B cell (primary cell): ENCODE measurements at regions not wholly inside any gene's neighbourhood (a gene's known extent, or its start where the extent isn't known, plus 50 kb on each side); places are given as distances from the start of the nearest gene placed in this dataset.

Experiments
- ATAC-seq: fragments of 200-7000 bp; cut with Tn5 transposase; one replicate; pipeline ENCODE4 v1.10.0; 2021; ENCODE audit warnings: low read depth, mild to moderate bottlenecking, moderate number of reproducible peaks, moderate library complexity
- CTCF ChIA-PET: fragments of 350-600 bp; sonication (Branson Sonifier 250); formaldehyde crosslinking; loops from one replicate; lab custom pipeline; 2021; ENCODE audit warnings: antibody characterized with exemption, inconsistent platforms; lab: Charles Lee
- POLR2A ChIA-PET: fragments of 350-600 bp; sonication (Branson Sonifier 250); formaldehyde crosslinking; loops from one replicate; lab custom pipeline; 2021; ENCODE audit warnings: antibody characterized with exemption; lab: Charles Lee
- DNase-seq: peaks from one replicate; pipeline ENCODE4 v3.0.0; 2013
- H2AFZ ChIP-seq: 2 replicates; pipeline ENCODE4 v1.6.1; 2012; ENCODE audit warnings: mild to moderate bottlenecking, low read depth, low read length; ENCODE audit not compliant: insufficient read depth, poor library complexity, severe bottlenecking
- H3K27ac ChIP-seq, 2 donors: 1 replicate in 1 of 2; 2 replicates in 1 of 2; pipeline ENCODE4 v1.5.1; 2012 to 2013; ENCODE audit warnings: low read length in 2 of 2, mild to moderate bottlenecking in 2 of 2, moderate library complexity in 1 of 2
- H3K27me3 ChIP-seq, 4 experiments: fragments of 200-600 bp in 1 of 4; sonication (generic) in 1 of 4; replicated peaks in 1 of 4; 1 replicate in 2 of 4; 2 replicates in 2 of 4; pipeline versions ENCODE4 v1.6.1 to v1.7.0; 2013 to 2016; ENCODE audit warnings: low read length in 3 of 4, mild to moderate bottlenecking in 2 of 4, mixed read lengths in 1 of 4, moderate library complexity in 1 of 4; ENCODE audit not compliant: insufficient read depth in 4 of 4, control insufficient read depth in 3 of 4; ENCODE audit errors: control extremely low read depth in 1 of 4
- H3K36me3 ChIP-seq, 2 experiments: replicated peaks in 1 of 2; 1 replicate in 1 of 2; 2 replicates in 1 of 2; pipeline versions ENCODE4 v1.6.1 to v1.7.1; 2013; ENCODE audit warnings: low read length in 1 of 2; ENCODE audit not compliant: insufficient read depth in 2 of 2, control insufficient read depth in 1 of 2; ENCODE audit errors: control extremely low read depth in 1 of 2, extremely low read depth in 1 of 2
- H3K4me1 ChIP-seq, 2 donors: fragments of 200-600 bp in 1 of 2; sonication (generic) in 1 of 2; 1 replicate in 1 of 2; 2 replicates in 1 of 2; pipeline versions ENCODE4 v1.5.1 to v1.6.1; 2013 to 2017; ENCODE audit warnings: low read length in 2 of 2; ENCODE audit not compliant: control insufficient read depth in 2 of 2, insufficient read depth in 2 of 2
- H3K4me2 ChIP-seq: replicated peaks from 2 replicates; pipeline ENCODE3; 2012; ENCODE audit warnings: mild to moderate bottlenecking, low read depth, low read length; ENCODE audit not compliant: poor library complexity, severe bottlenecking
- H3K4me3 ChIP-seq, 5 experiments: fragments of 200-600 bp in 1 of 5; sonication (generic) in 1 of 5; 1 replicate in 3 of 5; 2 replicates in 2 of 5; pipeline versions ENCODE4 v1.5.1 to v1.7.0; 2011 to 2016; ENCODE audit warnings: low read length in 4 of 5, mild to moderate bottlenecking in 4 of 5, low read depth in 2 of 5, control low read depth in 1 of 5, moderate library complexity in 1 of 5; ENCODE audit not compliant: insufficient read depth in 1 of 5; ENCODE audit errors: control extremely low read depth in 1 of 5, extremely low read depth in 1 of 5
- H3K79me2 ChIP-seq: fragments of 200-600 bp; sonication (generic); one replicate; pipeline ENCODE4 v1.6.0; 2016; ENCODE audit warnings: low read length; ENCODE audit not compliant: control insufficient read depth, insufficient read depth
- H3K9ac ChIP-seq: fragments of 200-600 bp; sonication (generic); 2 replicates; pipeline ENCODE4 v1.6.1; 2017; ENCODE audit warnings: mild to moderate bottlenecking, low read length, moderate library complexity
- H3K9me3 ChIP-seq, 3 donors: one replicate each; pipeline versions ENCODE4 v1.6.1 to v1.7.1; 2013; ENCODE audit warnings: low read length in 2 of 3; ENCODE audit not compliant: control insufficient read depth in 2 of 3, insufficient read depth in 1 of 3; ENCODE audit errors: control extremely low read depth in 1 of 3
- H4K20me1 ChIP-seq: 2 replicates; pipeline ENCODE4 v1.6.0; 2012; ENCODE audit warnings: mild to moderate bottlenecking, low read length; ENCODE audit not compliant: insufficient read depth, control insufficient read depth, poor library complexity, severe bottlenecking
- H3K27ac Mint-ChIP-seq: one replicate; pipeline ENCODE4 v1.8.0; 2021; ENCODE audit warnings: mixed read lengths
- H3K27me3 Mint-ChIP-seq: one replicate; pipeline ENCODE4 v1.8.0; 2021; ENCODE audit warnings: mixed read lengths
- H3K4me1 Mint-ChIP-seq: one replicate; pipeline ENCODE4 v1.8.0; 2021; ENCODE audit warnings: mixed read lengths
- H3K4me3 Mint-ChIP-seq: one replicate; pipeline ENCODE4 v1.8.0; 2021; ENCODE audit warnings: mixed read lengths
- H3K9me3 Mint-ChIP-seq: one replicate; pipeline ENCODE4 v1.8.0; 2022; ENCODE audit warnings: mixed read lengths; ENCODE audit not compliant: insufficient read depth
- EZH2 ChIP-seq: IDR thresholded peaks from 2 replicates; pipeline ENCODE4 v1.6.1; 2012; ENCODE audit warnings: borderline replicate concordance, low read depth, mild to moderate bottlenecking, moderate library complexity, low read length; ENCODE audit not compliant: insufficient read depth, poor library complexity, severe bottlenecking
- WGBS: methylation state at CpG from one replicate; pipeline ENCODE4 v1.1.5; 2013; ENCODE audit warnings: missing lambda C conversion rate; ENCODE audit not compliant: insufficient coverage; 5-methylcytosine and 5-hydroxymethylcytosine counted together
- intact Hi-C: fragments of 100-400 bp; cut with micrococcal nuclease; formaldehyde crosslinking; loops from one replicate; pipeline ENCODE4 v1.10.0; 2022
- TF ChIP-seq, protein P1 (sequence below): fragments of 200-600 bp; IDR thresholded peaks from one replicate; pipeline ENCODE4 v1.8.0; 2022; ENCODE audit warnings: antibody characterized with exemption, mild to moderate bottlenecking

DNA sequence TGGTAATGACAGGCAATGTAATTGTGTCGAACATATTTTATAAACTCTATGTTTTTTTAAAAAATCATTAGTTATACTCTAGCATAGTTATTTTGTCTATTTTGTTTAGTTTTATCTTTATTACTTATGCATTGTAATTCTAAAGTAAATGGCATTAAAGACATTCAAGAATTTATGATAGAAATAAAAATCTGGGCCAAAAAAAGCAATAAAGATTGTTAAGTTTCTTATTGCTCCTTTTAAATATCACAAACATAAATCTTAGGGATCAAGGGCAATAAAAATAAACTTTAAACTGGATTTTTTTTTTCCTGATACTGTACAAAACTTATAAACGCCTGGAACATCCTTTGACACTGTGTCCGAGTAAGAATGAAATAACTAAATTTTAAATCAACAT, 931.5 kb upstream of the EYS start:
- H3K4me3 ChIP-seq, result no peak overlapping the region
- Mint-ChIP-seq H3K27me3 (no peaks in the 10 kb centered on the region), H3K27ac (no peak overlapping the region), H3K4me3 (no peak overlapping the region), H3K9me3 (peaks cover 2% of the 10 kb centered on the region), H3K4me1 (no peaks in the 10 kb centered on the region)
- H4K20me1 ChIP-seq, result no peaks in the 10 kb centered on the region
- intact Hi-C loops, result no loop called here
- no peak for ATAC-seq
- H3K36me3 ChIP-seq, result no peaks in the 10 kb centered on the region
- H3K9me3 ChIP-seq, result peaks cover 0 to 2% (median 0%) of the 10 kb centered on the region in 3 donors
- H2AFZ ChIP-seq, result no peak overlapping the region
- H3K4me2 ChIP-seq, result no peak overlapping the region
- no peaks in the 10 kb centered on the region for H3K4me1 ChIP-seq
- no peak for DNase-seq
- no CpG with 5 or more reads among the region's 3 CpGs for WGBS
- no peak overlapping the region for H3K9ac ChIP-seq
- no peak for TF ChIP-seq EZH2
- TF ChIP-seq, protein P1, sequence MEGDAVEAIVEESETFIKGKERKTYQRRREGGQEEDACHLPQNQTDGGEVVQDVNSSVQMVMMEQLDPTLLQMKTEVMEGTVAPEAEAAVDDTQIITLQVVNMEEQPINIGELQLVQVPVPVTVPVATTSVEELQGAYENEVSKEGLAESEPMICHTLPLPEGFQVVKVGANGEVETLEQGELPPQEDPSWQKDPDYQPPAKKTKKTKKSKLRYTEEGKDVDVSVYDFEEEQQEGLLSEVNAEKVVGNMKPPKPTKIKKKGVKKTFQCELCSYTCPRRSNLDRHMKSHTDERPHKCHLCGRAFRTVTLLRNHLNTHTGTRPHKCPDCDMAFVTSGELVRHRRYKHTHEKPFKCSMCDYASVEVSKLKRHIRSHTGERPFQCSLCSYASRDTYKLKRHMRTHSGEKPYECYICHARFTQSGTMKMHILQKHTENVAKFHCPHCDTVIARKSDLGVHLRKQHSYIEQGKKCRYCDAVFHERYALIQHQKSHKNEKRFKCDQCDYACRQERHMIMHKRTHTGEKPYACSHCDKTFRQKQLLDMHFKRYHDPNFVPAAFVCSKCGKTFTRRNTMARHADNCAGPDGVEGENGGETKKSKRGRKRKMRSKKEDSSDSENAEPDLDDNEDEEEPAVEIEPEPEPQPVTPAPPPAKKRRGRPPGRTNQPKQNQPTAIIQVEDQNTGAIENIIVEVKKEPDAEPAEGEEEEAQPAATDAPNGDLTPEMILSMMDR, result no peak
- no peaks in the 10 kb centered on the region for H3K27me3 ChIP-seq
- H3K79me2 ChIP-seq, result no peaks in the 10 kb centered on the region
- CTCF ChIA-PET, result no interaction called here
- POLR2A ChIA-PET, result no interaction called here
- no peak overlapping the region for H3K27ac ChIP-seq

DNA sequence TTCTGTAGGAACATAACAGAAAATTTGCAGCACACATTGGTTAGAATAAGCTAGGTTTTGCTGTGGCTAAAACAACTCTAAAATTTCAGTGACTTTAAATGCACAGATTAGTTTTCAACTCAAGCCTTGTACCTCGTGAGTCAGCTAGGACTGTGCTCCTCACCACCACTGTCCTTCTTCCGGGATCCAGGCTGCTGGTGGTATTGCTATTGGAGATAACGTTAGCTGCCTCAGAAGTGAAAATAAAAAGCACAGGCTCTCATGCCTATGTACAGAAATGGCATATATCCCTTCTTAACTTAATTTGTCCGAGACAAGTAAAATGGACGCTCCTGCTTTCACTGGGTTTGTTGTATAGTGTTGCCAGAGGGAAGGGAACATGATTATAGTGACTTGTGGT, 931.1 kb upstream of the EYS start:
- Mint-ChIP-seq H3K4me3 (no peak overlapping the region), H3K27ac (no peak overlapping the region), H3K9me3 (peaks cover 2% of the 10 kb centered on the region), H3K27me3 (no peaks in the 10 kb centered on the region), H3K4me1 (no peaks in the 10 kb centered on the region)
- no peaks in the 10 kb centered on the region for H3K4me1 ChIP-seq
- H3K36me3 ChIP-seq, result no peaks in the 10 kb centered on the region
- intact Hi-C loops, result no loop called here
- ATAC-seq (no peak), DNase-seq (no peak)
- no peak overlapping the region for H3K9ac ChIP-seq
- H3K27me3 ChIP-seq, result no peaks in the 10 kb centered on the region
- no peak overlapping the region for H3K4me2 ChIP-seq
- no peak overlapping the region for H2AFZ ChIP-seq
- H3K27ac ChIP-seq, result no peak overlapping the region
- H3K9me3 ChIP-seq, result peaks cover 0 to 2% (median 0%) of the 10 kb centered on the region in 3 donors
- CTCF ChIA-PET, result no interaction called here
- TF ChIP-seq EZH2, result no peak
- TF ChIP-seq, protein P1, result no peak
- no peak overlapping the region for H3K4me3 ChIP-seq
- POLR2A ChIA-PET, result no interaction called here
- WGBS, result no CpG with 5 or more reads among the region's 5 CpGs
- H3K79me2 ChIP-seq, result no peaks in the 10 kb centered on the region
- H4K20me1 ChIP-seq, result no peaks in the 10 kb centered on the region
